ENCODE measurements at regions not wholly inside any gene's neighbourhood (a gene's known extent, or its start where the extent isn't known, plus 50 kb on each side); places are given as distances from the start of the nearest gene placed in this dataset.

DNA sequence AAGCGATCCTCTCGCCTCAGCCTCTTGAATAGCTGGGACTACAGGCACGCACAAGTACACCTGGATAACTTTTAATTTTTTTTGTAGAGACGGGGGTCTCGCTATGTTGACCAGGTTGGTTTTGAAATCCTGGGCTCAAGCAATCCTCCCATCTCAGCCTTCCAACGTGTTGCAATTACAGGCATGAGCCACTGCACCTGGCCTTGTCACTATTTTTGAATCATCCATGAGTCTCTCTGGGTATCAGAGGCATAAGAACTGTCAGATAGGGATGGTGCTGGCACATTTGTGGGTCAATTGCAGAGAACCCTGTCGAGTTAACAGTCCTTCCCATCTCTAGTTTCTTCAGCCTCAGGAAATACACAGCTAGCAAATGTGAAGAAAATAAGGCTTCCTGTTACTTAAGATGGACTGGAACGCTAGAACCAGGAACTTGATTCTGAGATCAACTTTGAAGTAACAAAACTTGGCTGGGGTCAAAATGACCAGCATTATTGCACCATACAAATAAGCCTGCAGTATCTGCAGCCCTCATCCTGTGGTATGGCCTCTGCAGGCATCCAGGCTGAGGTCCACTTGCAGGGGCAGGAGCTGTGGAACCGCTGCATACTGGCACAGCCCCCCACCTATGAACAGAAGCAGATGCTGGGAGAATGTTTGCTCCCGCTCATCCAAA is 124.3 kb upstream of the GADD45A start:
- no peak for DNase-seq (ENCODE audit: low read depth)

GRCh38 chr1:67561704-67562113 is 123.3 kb upstream of the GADD45A start:
- peak; percentile 82 for DNase-seq (ENCODE audit: low read depth)

DNA sequence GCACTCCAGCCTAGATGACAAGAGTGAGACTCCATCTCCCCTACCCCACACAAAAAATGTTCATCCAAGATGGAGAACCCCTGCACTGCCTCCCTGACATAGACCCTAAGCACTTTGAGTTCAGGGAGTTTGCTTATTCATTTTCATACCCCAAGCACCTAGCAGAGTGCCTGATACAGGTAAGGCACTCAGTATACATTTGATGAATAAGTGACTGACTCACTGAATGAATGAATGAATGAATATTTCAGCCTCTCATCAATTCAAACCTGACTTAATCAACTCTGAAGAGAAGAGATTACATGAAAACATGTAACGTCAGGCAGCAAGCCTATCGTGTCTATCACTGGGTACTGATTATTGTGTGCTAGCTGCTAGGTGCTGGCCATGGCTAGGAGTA is 121.3 kb upstream of the GADD45A start:
- DNase-seq (ENCODE audit: low read depth), result no peak

DNA sequence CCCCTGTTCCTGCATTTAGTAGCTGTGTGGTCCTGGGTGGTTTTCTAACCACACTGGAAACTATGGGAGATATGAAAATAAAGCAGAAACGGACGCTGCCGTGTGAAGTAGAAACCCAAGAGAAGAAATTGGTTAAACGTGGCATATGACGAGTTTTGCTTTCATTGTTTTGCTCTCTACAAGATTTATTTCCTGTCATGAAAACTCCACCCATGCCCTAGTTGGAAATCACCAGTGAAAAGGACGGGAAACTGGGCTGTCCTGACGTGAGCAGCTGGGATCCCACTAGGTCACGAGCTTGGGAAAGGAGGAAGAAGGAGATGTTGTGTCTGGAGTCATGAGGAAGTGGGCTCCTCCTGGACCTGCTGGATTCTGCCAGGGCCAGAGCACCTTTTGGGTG is 120.8 kb upstream of the GADD45A start:
- DNase-seq (ENCODE audit: low read depth), result no peak

GRCh38 chr1:67566803-67567377 is 118.1 kb upstream of the GADD45A start:
- DNase-seq (ENCODE audit: low read depth), result no peak

DNA sequence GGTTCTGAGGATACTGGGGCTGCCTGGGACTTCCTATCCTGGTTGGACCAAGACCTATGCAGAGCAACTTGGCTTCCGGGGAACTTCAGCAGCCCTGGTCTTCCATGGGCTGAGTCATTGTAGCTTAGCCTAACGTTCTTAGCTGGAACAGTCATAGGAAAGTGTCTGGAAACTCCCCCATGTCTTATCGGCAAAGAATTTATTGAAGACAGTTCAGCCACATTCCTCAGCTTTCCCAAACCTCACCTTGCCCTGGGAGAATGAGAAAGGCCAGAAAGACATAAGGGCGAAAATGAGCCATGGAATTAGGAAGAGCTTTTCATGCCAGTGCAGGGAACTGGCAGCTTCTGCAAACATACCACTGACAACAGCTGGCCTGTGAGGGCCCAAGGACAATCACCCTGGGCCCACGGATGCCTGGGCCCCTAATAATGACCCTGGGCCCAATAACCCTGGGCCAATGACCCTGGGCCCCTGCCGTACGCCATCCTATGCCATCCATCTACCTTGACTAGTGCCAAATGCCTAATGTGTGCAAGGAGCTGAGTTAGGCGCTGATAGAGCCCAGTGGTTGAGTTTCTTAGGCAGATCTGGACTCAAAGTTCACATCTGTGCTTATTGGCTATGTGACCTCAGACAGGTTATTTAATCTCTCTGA is 114.4 kb upstream of the GADD45A start:
- DNase-seq (ENCODE audit: low read depth), result no peak

DNA sequence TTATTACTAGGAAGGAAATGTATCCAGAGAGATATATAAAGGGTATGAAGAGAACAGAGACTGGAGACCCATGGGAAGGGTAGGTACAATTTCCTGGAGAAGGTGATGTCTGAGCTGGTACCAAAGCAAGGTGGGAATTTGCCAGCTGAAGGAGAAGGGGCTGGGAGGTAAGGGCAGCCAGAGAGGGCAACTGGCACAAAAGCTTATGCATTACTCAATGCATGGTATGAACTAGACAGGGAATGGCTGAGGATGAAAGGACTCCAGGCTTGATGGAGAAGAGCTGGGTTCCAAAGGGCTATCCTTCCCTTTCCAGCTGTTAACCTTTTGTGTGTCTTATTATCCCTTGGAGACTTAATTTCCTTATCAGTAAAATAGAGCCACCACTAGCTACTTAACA is 113.6 kb upstream of the GADD45A start:
- DNase-seq (ENCODE audit: low read depth), result no peak

DNA sequence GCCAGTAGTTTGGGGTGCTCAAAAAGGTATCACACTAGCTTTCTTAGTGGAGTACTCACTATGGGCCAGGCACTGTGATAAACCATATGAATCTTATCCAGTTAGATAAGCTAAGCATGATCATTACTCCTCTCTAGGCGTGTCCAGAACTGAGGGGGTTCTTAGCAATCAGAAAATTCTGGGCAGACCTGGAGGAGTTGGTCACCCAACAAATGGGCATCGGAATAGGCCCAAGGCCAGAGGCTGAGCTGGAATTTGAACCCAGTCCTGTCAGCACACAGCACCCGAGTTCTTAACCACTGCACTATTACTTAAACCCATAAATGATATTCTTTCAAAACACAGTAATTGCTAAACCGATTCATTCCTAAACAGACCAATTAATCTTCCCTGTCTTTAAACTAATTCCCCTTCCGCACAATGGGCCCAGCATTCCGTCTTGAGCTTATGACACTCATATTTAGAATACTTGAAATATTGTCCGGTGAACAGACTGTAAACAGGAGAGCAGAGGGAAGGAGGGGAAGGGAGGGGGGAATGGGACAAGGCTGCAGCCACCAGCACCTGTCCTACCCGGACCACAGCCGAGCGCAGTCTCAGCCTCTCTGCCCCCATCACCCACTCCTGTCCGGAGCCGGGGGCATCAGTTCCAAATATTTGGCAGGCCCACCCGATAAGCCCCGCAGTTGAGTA is 113.0 kb upstream of the GADD45A start:
- DNase-seq (ENCODE audit: low read depth), result no peak

GRCh38 chr1:67572594-67573221 is 112.3 kb upstream of the GADD45A start:
- DNase-seq (ENCODE audit: low read depth), result no peak

DNA sequence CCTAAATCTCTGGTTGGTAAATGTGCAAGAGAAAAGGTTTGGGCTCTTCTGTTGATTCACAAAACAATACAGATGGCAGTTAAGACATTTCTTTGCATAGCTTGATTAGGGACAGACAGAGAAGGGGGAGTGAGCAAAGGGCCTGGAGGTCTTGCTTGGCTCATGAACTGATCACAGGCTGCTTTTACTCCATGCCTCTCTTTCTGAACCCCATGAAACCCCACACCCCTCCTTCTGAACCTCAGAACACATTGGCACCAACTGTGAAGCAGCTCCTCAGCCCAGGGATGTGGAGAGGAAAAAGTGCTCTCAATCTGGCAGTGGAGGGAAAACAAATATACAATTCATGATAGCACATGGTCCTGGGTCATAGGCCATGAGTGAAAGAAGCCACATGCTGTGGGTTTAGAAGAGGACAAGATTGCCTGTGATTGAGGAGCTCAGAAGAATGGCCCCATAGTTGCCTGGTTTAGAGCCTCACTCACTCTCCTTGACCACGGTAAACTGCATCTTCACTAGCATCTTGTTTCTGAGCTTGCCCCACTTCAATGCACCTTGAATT is 111.6 kb upstream of the GADD45A start:
- DNase-seq (ENCODE audit: low read depth), result no peak

DNA sequence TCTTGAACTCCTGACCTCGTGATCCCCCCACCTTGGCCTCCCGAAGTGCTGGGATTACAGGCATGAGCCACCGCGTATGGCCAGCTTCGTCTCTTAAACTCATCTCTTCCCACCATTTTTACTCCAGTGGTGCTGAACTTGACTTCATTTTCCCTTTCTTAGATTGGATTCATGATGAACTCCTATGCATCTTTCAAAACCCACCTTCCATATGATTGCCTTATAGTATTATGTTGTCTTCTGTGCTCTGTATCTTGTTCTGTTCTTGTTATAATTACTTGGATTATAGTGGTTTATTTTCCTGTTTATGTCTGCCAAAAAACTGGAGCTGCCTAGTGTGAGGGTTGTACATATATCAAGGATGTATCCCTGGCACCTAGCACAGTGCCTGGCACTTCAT is 110.8 kb upstream of the GADD45A start:
- no peak for DNase-seq (ENCODE audit: low read depth)

DNA sequence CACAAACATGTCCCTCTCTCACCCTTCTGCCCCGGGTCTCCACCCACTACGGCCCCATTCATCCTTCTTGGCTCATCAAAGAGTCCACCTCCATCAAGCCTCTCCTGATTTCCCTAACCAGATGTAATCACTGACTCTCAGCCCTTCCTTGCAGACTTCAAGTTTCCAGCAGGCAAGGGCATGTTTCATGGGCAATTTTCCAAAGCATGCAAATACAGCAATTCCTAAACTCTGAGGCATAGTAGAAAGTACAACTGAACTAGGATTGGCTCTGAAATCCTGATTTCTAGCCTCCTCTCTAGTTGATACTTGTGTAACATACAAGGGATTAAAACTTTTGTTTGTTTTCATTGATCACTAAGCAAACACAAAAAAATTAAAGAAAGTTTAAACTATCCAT is 109.1 kb upstream of the GADD45A start:
- no peak for DNase-seq (ENCODE audit: low read depth)

DNA sequence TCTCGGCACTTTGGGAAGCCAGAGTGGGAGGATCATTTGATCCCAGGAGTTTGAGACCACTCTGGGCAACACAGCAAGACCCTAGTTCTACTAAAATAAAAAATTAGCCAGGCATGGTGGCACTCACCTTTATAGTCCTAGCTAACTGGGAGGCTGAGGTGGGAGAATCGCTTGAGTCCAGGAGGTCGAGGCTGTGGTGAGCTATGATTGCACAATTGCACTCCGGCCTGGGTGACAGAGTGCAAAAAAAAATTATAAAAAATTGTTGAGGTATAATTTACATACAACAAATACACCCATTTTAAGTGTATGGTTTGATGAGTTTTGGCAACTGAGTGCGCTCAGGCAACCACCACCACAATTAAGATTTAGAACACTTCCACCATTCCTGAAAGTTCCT is 108.5 kb upstream of the GADD45A start:
- DNase-seq (ENCODE audit: low read depth), result no peak

DNA sequence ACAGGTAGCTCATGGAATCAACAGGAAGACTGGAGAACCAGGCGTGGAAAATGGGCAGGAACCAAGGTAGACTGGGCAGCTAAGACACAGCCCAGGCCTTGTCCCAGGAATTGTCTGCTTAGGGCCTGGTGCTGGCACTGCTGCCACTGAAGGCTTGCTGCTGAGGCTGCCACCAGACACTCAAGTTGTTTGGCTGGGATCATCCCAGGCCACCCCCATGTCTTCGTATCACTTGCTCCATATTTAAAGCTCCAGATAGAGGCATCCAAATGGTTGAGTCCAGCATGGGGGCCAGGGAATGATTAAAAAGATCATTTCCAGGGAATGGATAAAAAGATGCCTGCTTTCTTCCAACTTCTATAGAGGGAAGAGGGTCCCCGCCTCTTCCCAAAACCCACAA is 107.4 kb upstream of the GADD45A start:
- DNase-seq (ENCODE audit: low read depth), result no peak

DNA sequence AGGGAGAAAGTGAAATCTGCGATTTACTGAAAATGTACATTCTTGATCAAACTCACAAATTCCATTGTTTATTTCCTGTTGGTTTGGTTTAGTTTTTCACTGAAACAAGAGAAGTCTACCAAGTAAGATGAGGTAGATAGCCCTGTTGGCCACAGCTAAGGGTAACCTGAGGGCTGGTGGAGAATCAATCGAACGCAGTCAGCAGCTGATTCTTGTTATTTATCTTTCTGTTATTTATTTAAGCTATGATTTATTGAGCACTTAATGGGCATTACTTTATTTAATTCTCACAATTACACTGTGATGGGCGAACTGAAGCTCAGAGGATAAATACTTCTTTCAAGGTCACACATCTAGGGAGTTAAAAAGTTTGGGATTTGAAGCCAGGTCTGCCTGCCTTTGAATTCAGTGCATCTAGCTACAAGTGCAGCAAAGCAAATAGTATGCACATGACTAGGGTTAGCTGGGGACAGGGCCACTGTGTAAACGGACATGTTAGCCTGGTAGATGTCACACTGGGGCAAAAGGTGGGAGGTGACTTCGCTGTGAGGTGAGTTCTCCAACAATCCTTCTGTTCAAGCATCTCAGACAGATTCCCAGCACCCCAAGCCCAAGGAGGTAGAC is 106.5 kb upstream of the GADD45A start:
- no peak for DNase-seq (ENCODE audit: low read depth)

GRCh38 chr1:67579623-67580394 is 105.2 kb upstream of the GADD45A start:
- no peak for DNase-seq (ENCODE audit: low read depth)

DNA sequence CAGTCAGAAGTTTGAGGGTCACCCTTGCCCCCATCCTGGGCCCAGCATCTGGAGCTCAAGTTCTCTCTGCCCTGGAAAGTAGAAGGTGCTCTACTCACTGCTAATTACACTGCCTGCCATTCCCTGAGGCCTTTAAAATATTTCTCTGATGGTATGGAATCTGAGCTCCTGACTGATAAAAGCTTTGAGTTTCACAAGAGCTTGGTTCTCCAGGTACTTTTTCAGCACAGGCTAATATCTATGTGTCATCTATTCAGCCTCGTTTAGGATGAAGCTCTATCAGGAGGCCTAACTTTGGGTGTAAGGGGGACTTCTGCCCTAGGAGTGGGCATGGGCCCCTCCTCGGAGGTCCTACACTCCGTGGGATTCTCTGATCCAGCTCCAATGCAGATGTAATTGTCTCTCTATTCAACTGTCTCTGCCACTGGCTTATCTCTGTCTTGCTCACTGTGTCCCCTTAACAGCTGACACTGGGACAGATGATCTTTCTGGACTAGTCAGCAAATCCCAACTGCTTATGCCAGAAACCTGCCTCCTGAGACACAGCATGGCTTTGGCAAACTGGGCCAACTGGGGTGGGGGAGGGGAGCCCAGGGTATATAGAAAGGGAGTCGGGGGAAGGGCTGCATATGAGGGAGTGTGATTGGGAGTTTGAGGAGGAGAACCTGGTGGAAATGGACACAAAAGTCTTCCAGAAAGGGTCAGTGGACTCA is 104.2 kb upstream of the GADD45A start:
- no peak for DNase-seq (ENCODE audit: low read depth)

GRCh38 chr1:67582625-67583461 is 102.2 kb upstream of the GADD45A start:
- DNase-seq (ENCODE audit: low read depth), result no peak

DNA sequence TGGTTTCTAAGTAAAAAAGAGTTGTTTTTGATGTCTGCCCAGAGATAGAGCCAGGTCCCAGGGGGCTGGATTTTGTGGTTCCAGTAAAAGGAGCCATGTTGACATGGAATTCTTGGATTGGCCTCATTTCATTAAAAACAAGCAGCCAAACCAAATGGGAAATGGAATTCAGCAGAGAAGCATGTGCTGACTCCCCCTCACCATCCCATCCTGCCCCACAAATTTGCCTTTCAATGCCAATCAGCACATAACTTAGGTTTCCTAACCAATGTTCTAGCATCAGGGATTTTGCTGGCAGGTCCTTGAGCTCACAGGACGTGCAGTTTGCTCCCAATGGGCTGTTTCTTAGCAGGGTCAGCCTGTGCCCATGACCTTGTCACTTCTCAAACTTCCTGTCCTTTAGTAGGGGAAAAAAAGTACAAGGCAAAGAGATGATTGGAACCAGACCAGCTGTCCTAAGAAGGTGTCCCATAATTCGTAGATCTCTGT is 101.5 kb upstream of the GADD45A start:
- DNase-seq (ENCODE audit: low read depth), result no peak

Data from activated T-cell treated with anti-CD3 and anti-CD28 coated beads for 1 hour (primary cell).